Spleen (tissue), 11 donors: ENCODE measurements at regions not wholly inside any gene's neighbourhood (a gene's known extent, or its start where the extent isn't known, plus 50 kb on each side); places are given as distances from the start of the nearest gene placed in this dataset.
"Not testable (repeated sequence)": the region's sequence is repeated elsewhere in the genome, so short reads cannot be mapped to it uniquely, and the experiment has no call there.

ENCODE experiments used
- DNase-seq: peaks from one replicate; pipeline ENCODE4 v3.0.0-alpha.2; 2020
- H3K27ac ChIP-seq, 8 donors: fragments of 200-600 bp; sonication (generic) in 7 of 8; 1 replicate in 4 of 8; 2 replicates in 4 of 8; pipeline versions ENCODE4 v1.5.0 to v1.8.0; 2016 to 2021; ENCODE audit warnings: inconsistent platforms in 4 of 8, mild to moderate bottlenecking in 4 of 8, moderate library complexity in 1 of 8
- H3K27me3 ChIP-seq, 7 donors: fragments of 200-600 bp; sonication (generic) in 6 of 7; replicated peaks in 1 of 7; 1 replicate in 4 of 7; 2 replicates in 3 of 7; pipeline versions ENCODE4 v1.5.0 to v1.8.0; 2016 to 2021; ENCODE audit warnings: inconsistent platforms in 3 of 7, mild to moderate bottlenecking in 1 of 7
- H3K36me3 ChIP-seq, 6 donors: fragments of 200-600 bp; sonication (generic) in 5 of 6; 1 replicate in 4 of 6; 2 replicates in 2 of 6; pipeline versions ENCODE4 v1.5.0 to v1.8.0; 2016 to 2021; ENCODE audit warnings: inconsistent platforms in 2 of 6
- H3K4me1 ChIP-seq, 6 donors: fragments of 200-600 bp; sonication (generic) in 5 of 6; 1 replicate in 3 of 6; 2 replicates in 3 of 6; pipeline versions ENCODE4 v1.5.0 to v1.8.0; 2016 to 2021; ENCODE audit warnings: inconsistent platforms in 3 of 6
- H3K4me3 ChIP-seq, 8 donors: fragments of 200-600 bp; sonication (generic) in 7 of 8; 1 replicate in 4 of 8; 2 replicates in 4 of 8; pipeline versions ENCODE4 v1.5.0 to v1.8.0; 2016 to 2021; ENCODE audit warnings: inconsistent platforms in 4 of 8, mild to moderate bottlenecking in 4 of 8, moderate library complexity in 2 of 8
- H3K9me3 ChIP-seq, 8 donors: fragments of 200-600 bp; sonication (generic) in 7 of 8; 1 replicate in 4 of 8; 2 replicates in 4 of 8; pipeline versions ENCODE4 v1.5.0 to v1.8.0; 2016 to 2021; ENCODE audit warnings: inconsistent platforms in 4 of 8
- POLR2A ChIP-seq, 3 donors: fragments of 450-650 bp; IDR thresholded peaks; one replicate each; pipeline ENCODE4 v1.5.1; 2017; ENCODE audit warnings: antibody characterized with exemption in 3 of 3, mild to moderate bottlenecking in 1 of 3
- POLR2AphosphoS5 ChIP-seq, 3 donors: sonication (generic); formaldehyde crosslinking; IDR thresholded peaks; one replicate each; pipeline ENCODE4 v1.5.1; 2017; ENCODE audit warnings: antibody characterized with exemption in 3 of 3
- WGBS, 5 donors: extraction: QIAGEN DNeasy Blood & Tissue Kit in 3 of 5; methylation state at CpG; one replicate each; pipeline versions ENCODE4 v1.1.5 to v1.1.7; 2013 to 2018; 5-methylcytosine and 5-hydroxymethylcytosine counted together
- intact Hi-C: fragments of 100-400 bp; cut with DNase I; formaldehyde crosslinking; loops from one replicate; pipeline ENCODE4 v1.15.0; 2023; ENCODE audit warnings: low total_unique reads
- TF ChIP-seq, protein P1 (sequence below), 11 experiments: fragments of 200-600 bp in 7 of 11; fragments of 450-650 bp in 4 of 11; sonication (generic) in 4 of 11; IDR thresholded peaks in 8 of 11; conservative IDR thresholded peaks in 3 of 11; 1 replicate in 7 of 11; 2 replicates in 4 of 11; pipeline versions ENCODE4 v1.4.0 to v1.8.0; 2016 to 2021; ENCODE audit warnings: antibody characterized with exemption in 11 of 11, inconsistent platforms in 4 of 11, mild to moderate bottlenecking in 1 of 11
- donor health status: healthy with polysubstance abuse.
- donor health status: DM: no; HTN: no; CAD: no; lungs with moderate emphysema.
- donor health status: DM: no; HTN: no; CAD: no.
- donor health status: Bipolar disorder and iron deficiency.
- donor health status: healthy.
- donor health status: DM: no; HTN: no; CAD: no.
- donor health status: DM: yes; HTN: yes; CAD: no.

DNA sequence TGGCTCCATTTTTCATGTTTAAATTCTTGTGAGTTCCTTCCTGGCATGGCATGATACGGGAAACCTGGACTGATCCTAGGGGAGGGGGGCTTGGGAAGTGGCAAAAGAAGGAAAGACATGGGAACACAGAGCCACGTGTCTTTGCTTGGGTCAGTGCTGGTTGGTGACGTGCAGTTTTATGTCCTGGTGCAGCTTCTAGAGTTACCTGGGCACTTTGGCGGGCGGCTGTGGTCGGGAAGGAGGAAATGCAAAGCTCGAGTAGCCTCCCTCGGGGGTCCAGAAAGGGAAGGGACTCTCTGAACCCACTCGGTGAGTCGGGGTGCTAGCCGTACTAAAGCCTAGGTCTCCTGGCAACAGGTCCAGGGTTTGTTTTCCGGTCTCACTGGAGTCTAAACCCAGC is 94.6 kb downstream of the APOB start:
- H3K27me3 ChIP-seq: peaks cover 0 to 18% (median 0%) of the 10 kb centered on the region in 7 donors
- no peak overlapping the region for H3K4me3 ChIP-seq
- no peaks in the 10 kb centered on the region for H3K36me3 ChIP-seq
- DNase-seq: no peak
- intact Hi-C loops: no loop called here
- H3K4me1 ChIP-seq: no peaks in the 10 kb centered on the region
- WGBS, 5 donors: 69 to 80% (median 74%) methylated on average over 12 of the region's 12 CpGs
- H3K27ac ChIP-seq: no peak overlapping the region
- TF ChIP-seq, protein P1, sequence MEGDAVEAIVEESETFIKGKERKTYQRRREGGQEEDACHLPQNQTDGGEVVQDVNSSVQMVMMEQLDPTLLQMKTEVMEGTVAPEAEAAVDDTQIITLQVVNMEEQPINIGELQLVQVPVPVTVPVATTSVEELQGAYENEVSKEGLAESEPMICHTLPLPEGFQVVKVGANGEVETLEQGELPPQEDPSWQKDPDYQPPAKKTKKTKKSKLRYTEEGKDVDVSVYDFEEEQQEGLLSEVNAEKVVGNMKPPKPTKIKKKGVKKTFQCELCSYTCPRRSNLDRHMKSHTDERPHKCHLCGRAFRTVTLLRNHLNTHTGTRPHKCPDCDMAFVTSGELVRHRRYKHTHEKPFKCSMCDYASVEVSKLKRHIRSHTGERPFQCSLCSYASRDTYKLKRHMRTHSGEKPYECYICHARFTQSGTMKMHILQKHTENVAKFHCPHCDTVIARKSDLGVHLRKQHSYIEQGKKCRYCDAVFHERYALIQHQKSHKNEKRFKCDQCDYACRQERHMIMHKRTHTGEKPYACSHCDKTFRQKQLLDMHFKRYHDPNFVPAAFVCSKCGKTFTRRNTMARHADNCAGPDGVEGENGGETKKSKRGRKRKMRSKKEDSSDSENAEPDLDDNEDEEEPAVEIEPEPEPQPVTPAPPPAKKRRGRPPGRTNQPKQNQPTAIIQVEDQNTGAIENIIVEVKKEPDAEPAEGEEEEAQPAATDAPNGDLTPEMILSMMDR (IDR thresholded peaks at IDR 0.05 in 8 of 11, conservative IDR thresholded peaks at IDR 0.05 in 3 of 11): no peak
- TF ChIP-seq POLR2A (IDR thresholded peaks at IDR 0.05) (no peak), POLR2AphosphoS5 (IDR thresholded peaks at IDR 0.05) (no peak)
- no peaks in the 10 kb centered on the region for H3K9me3 ChIP-seq

DNA sequence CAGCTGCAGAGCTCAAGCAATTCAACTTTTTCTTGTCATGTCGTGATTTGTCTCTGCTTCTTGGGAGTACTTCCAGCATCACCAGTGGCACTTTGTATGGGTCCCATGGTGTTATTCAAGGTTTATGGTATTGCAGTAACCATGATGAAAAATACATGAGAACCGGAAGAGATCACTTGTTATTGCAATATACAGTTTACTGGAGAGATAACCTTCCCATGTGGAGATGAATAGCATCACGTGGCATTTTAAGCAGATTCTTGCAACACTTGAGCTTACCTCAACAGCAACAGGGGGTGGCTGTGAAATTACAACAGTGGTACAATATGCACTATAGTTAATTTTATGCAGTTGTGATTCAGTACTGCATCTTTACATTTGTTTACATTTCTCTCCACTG is 97.4 kb downstream of the APOB start:
- Histone ChIP-seq H3K27me3 (peaks cover 0 to 26% (median 0%) of the 10 kb centered on the region in 7 donors), H3K4me1 (no peaks in the 10 kb centered on the region), H3K36me3 (no peaks in the 10 kb centered on the region), H3K9me3 (no peaks in the 10 kb centered on the region), H3K27ac (no peak overlapping the region), H3K4me3 (no peak overlapping the region)
- intact Hi-C loops: no loop called here
- 81 to 94% (median 83%) methylated on average over 3 of the region's 3 CpGs for WGBS, 5 donors
- DNase-seq: no peak
- no peak for TF ChIP-seq POLR2A (IDR thresholded peaks at IDR 0.05)
- no peak for TF ChIP-seq POLR2AphosphoS5 (IDR thresholded peaks at IDR 0.05)
- TF ChIP-seq, protein P1 (IDR thresholded peaks at IDR 0.05 in 8 of 11, conservative IDR thresholded peaks at IDR 0.05 in 3 of 11): no peak

DNA sequence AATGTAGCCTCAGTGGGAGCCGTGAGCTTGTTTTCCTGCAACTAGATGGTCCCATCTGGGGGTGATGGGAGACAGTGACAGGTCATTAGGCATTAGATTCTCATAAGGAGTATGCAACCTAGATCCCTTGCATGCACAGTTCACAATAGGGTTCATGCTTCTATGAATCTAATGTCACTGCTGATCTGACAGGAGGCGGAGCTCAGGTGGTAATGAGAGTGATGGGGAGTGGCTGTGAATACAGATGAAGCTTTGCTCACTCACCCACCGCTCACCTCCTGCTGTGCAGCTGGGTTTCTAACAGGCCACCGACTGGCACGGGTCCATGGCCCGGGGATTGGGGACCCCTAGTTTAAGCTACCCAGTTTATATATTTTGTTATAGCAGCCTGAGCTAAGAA is 100.2 kb downstream of the APOB start:
- 68 to 90% (median 78%) methylated on average over 5 to 6 of the region's 6 CpGs for WGBS, 5 donors
- H3K27ac ChIP-seq, H3K9me3 ChIP-seq, H3K36me3 ChIP-seq, H3K4me1 ChIP-seq, DNase-seq, H3K4me3 ChIP-seq, intact Hi-C loops: not testable (repeated sequence)
- peaks cover 0 to 30% (median 0%) of the 10 kb centered on the region in 7 donors for H3K27me3 ChIP-seq

DNA sequence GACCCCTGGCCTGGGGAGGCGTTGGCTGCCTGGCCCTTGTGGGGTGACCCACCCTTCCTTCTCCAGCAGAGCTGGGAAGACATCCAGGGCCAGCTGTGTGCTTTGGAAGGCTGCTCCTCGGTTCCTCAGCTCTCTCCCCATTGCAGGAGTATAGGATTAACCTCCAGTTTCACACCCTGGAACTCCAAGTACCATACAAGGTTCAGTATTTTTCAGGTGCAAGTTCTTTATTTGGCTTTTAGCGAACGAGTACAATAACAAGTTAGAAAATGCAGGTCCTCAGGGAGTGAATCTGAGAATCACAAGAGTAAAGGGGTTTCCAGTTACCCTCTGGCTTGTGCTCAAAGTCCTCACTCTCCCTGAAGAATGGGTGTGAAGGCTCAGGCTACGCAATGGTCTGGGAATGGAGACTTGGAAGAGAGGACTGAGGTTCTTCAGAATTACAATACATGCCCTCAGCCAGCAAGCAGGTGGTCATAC is 101.2 kb downstream of the APOB start:
- WGBS, 5 donors: 75 to 83% (median 76%) methylated on average over 4 to 5 of the region's 5 CpGs
- Histone ChIP-seq H3K4me3 (no peak overlapping the region), H3K36me3 (no peaks in the 10 kb centered on the region), H3K9me3 (no peaks in the 10 kb centered on the region), H3K27ac (no peak overlapping the region), H3K4me1 (no peaks in the 10 kb centered on the region), H3K27me3 (peaks cover 0 to 30% (median 0%) of the 10 kb centered on the region in 7 donors)
- TF ChIP-seq POLR2A (IDR thresholded peaks at IDR 0.05) (no peak), POLR2AphosphoS5 (IDR thresholded peaks at IDR 0.05) (no peak)
- TF ChIP-seq, protein P1 (IDR thresholded peaks at IDR 0.05 in 8 of 11, conservative IDR thresholded peaks at IDR 0.05 in 3 of 11): no peak
- no peak for DNase-seq
- intact Hi-C loops: no loop called here

DNA sequence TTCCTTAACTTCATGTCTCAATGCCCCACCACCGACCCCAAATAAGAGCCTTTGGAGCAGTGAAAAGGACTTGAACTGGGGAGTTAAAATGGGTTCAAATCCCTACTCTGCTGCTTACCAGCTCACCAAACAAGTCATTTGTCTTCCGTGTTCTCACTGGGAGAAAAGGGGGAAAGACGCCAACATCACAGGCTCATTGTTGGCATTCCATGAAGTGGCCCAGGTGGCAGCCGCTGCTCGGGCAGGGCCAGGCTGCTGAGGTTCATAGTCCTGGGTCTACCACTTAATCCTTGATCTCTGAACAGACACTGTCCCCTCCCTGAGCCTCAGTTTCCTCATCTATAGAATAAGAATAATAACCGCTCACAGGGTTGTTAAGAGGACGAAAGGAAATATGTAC is 103.0 kb downstream of the APOB start:
- TF ChIP-seq POLR2A (IDR thresholded peaks at IDR 0.05) (no peak), POLR2AphosphoS5 (IDR thresholded peaks at IDR 0.05) (no peak)
- TF ChIP-seq, protein P1 (IDR thresholded peaks at IDR 0.05 in 8 of 11, conservative IDR thresholded peaks at IDR 0.05 in 3 of 11): no peak
- Histone ChIP-seq H3K36me3 (no peaks in the 10 kb centered on the region), H3K27ac (no peak overlapping the region), H3K4me3 (no peak overlapping the region), H3K4me1 (no peaks in the 10 kb centered on the region), H3K27me3 (peaks cover 0 to 30% (median 0%) of the 10 kb centered on the region in 7 donors), H3K9me3 (no peaks in the 10 kb centered on the region)
- 92 to 95% (median 94%) methylated on average over 7 of the region's 7 CpGs for WGBS, 5 donors
- intact Hi-C loops: no loop called here
- no peak for DNase-seq
